CD14-positive monocyte (primary cell): ENCODE measurements at regions not wholly inside any gene's neighbourhood (a gene's known extent, or its start where the extent isn't known, plus 50 kb on each side); places are given as distances from the start of the nearest gene placed in this dataset.

Experiments
- DNase-seq, 3 donors: peaks; one replicate each; pipeline ENCODE4 v3.0.0-alpha.2; 2011 to 2022
- H2AFZ ChIP-seq: 2 replicates; pipeline ENCODE4 v1.6.0; 2012; ENCODE audit warnings: mild to moderate bottlenecking, low read depth, low read length, inconsistent platforms; ENCODE audit not compliant: insufficient read depth, poor library complexity, severe bottlenecking
- H3K27ac ChIP-seq, 2 donors: 1 replicate in 1 of 2; 2 replicates in 1 of 2; pipeline ENCODE4 v1.5.1; 2012 to 2013; ENCODE audit warnings: low read length in 2 of 2, control low read depth in 1 of 2, inconsistent platforms in 1 of 2, low read depth in 1 of 2, mild to moderate bottlenecking in 1 of 2
- H3K27me3 ChIP-seq, 2 donors: one replicate each; pipeline versions ENCODE4 v1.6.0 to v1.6.1; 2011 to 2013; ENCODE audit warnings: low read length in 2 of 2; ENCODE audit not compliant: control insufficient read depth in 2 of 2, insufficient read depth in 2 of 2
- H3K36me3 ChIP-seq, 2 donors: replicated peaks in 1 of 2; 1 replicate in 1 of 2; 2 replicates in 1 of 2; pipeline versions ENCODE4 v1.5.1 to v1.6.1; 2012 to 2013; ENCODE audit warnings: low read length in 2 of 2, control low read depth in 1 of 2, inconsistent platforms in 1 of 2, mild to moderate bottlenecking in 1 of 2; ENCODE audit not compliant: insufficient read depth in 2 of 2, control insufficient read depth in 1 of 2
- H3K4me1 ChIP-seq, 2 donors: 1 replicate in 1 of 2; 2 replicates in 1 of 2; pipeline versions ENCODE4 v1.5.1 to v1.6.1; 2012 to 2013; ENCODE audit warnings: low read length in 2 of 2, control low read depth in 1 of 2, inconsistent platforms in 1 of 2, mild to moderate bottlenecking in 1 of 2, moderate library complexity in 1 of 2; ENCODE audit not compliant: insufficient read depth in 2 of 2, control insufficient read depth in 1 of 2
- H3K4me2 ChIP-seq: replicated peaks from 2 replicates; pipeline ENCODE3; 2012; ENCODE audit warnings: low read length, moderate library complexity, mild to moderate bottlenecking; ENCODE audit not compliant: poor library complexity, severe bottlenecking; ENCODE audit errors: extremely low read depth
- H3K4me3 ChIP-seq, 3 experiments: fragments of 200-600 bp in 1 of 3; sonication (generic) in 1 of 3; replicated peaks in 1 of 3; 1 replicate in 2 of 3; 2 replicates in 1 of 3; pipeline ENCODE4 v1.5.1; 2011 to 2013; ENCODE audit warnings: low read length in 3 of 3, mild to moderate bottlenecking in 3 of 3, control low read depth in 2 of 3, low read depth in 2 of 3, inconsistent platforms in 1 of 3, moderate library complexity in 1 of 3
- H3K79me2 ChIP-seq: 2 replicates; pipeline ENCODE4 v1.6.0; 2012; ENCODE audit warnings: mild to moderate bottlenecking, control low read depth, inconsistent platforms, low read length, moderate library complexity; ENCODE audit not compliant: insufficient read depth
- H3K9ac ChIP-seq: 2 replicates; pipeline ENCODE4 v1.6.0; 2017; ENCODE audit warnings: low read length, mild to moderate bottlenecking; ENCODE audit not compliant: insufficient read depth, poor library complexity, severe bottlenecking
- H3K9me3 ChIP-seq, 2 donors: replicated peaks in 1 of 2; 1 replicate in 1 of 2; 2 replicates in 1 of 2; pipeline versions ENCODE4 v1.5.1 to v1.6.1; 2012 to 2013; ENCODE audit warnings: low read length in 2 of 2, control low read depth in 1 of 2; ENCODE audit not compliant: control insufficient read depth in 1 of 2, insufficient read depth in 1 of 2
- H4K20me1 ChIP-seq: 2 replicates; pipeline ENCODE4 v1.6.0; 2012; ENCODE audit warnings: mild to moderate bottlenecking, low read length, control low read depth, moderate library complexity; ENCODE audit not compliant: insufficient read depth
- H3K27ac Mint-ChIP-seq, 7 donors: one replicate each; pipeline ENCODE4 v1.8.0; 2020; ENCODE audit warnings: mild to moderate bottlenecking in 7 of 7, mixed read lengths in 7 of 7, moderate library complexity in 6 of 7, inconsistent platforms in 2 of 7
- H3K27me3 Mint-ChIP-seq, 3 donors: one replicate each; pipeline ENCODE4 v1.8.0; 2021 to 2022; ENCODE audit warnings: low read depth in 3 of 3, mild to moderate bottlenecking in 3 of 3, mixed read lengths in 3 of 3, moderate library complexity in 3 of 3, inconsistent platforms in 1 of 3
- H3K36me3 Mint-ChIP-seq, 2 donors: one replicate each; pipeline ENCODE4 v1.8.0; 2020; ENCODE audit warnings: mixed read lengths in 2 of 2, inconsistent platforms in 1 of 2, mild to moderate bottlenecking in 1 of 2
- H3K4me1 Mint-ChIP-seq: one replicate; pipeline ENCODE4 v1.8.0; 2020; ENCODE audit warnings: mild to moderate bottlenecking, mixed read lengths
- H3K4me3 Mint-ChIP-seq, 2 donors: one replicate each; pipeline ENCODE4 v1.8.0; 2020; ENCODE audit warnings: mild to moderate bottlenecking in 2 of 2, mixed read lengths in 2 of 2, moderate library complexity in 1 of 2
- H3K9me3 Mint-ChIP-seq, 7 donors: one replicate each; pipeline ENCODE4 v1.8.0; 2020 to 2022; ENCODE audit warnings: mixed read lengths in 7 of 7, mild to moderate bottlenecking in 6 of 7, moderate library complexity in 6 of 7, inconsistent platforms in 2 of 7
- CTCF ChIP-seq: fragments of 200-600 bp; IDR thresholded peaks from one replicate; pipeline ENCODE4 v1.8.0; 2022; ENCODE audit warnings: antibody characterized with exemption, mild to moderate bottlenecking
- WGBS: methylation state at CpG from one replicate; pipeline ENCODE4 v1.1.5; 2013; ENCODE audit warnings: missing lambda C conversion rate; ENCODE audit not compliant: insufficient coverage; 5-methylcytosine and 5-hydroxymethylcytosine counted together
- intact Hi-C, 2 donors: fragments of 100-400 bp; cut with micrococcal nuclease; formaldehyde crosslinking; loops; one replicate each; pipeline versions ENCODE4 v1.15.0 to v1.15.1; 2023

GRCh38 chr11:70707821-70708220 is 309.5 kb downstream of the CTTN start:
- 94% methylated on average over 6 of the region's 6 CpGs for WGBS
- no peaks in the 10 kb centered on the region for H3K4me1 Mint-ChIP-seq
- H3K4me3 ChIP-seq: no peak overlapping the region

GRCh38 chr11:70709596-70709995 is 311.3 kb downstream of the CTTN start:
- 95% methylated on average over 14 of the region's 16 CpGs for WGBS

More at GRCh38 chr11:70707821-70708220, 309.5 kb downstream of the CTTN start:
- H3K27ac ChIP-seq: no peak overlapping the region
- Mint-ChIP-seq H3K27ac (no peak overlapping the region), H3K36me3 (no peaks in the 10 kb centered on the region), H3K9me3 (peaks cover 0 to 2% (median 0%) of the 10 kb centered on the region in 7 donors), H3K4me3 (no peak overlapping the region), H3K27me3 (peaks cover 10 to 20% (median 11%) of the 10 kb centered on the region in 3 donors)
- H3K4me1 ChIP-seq: no peaks in the 10 kb centered on the region
- intact Hi-C loops: no loop called here
- H4K20me1 ChIP-seq: no peaks in the 10 kb centered on the region
- no peak for DNase-seq
- H3K4me2 ChIP-seq: no peak overlapping the region
- no peaks in the 10 kb centered on the region for H3K79me2 ChIP-seq
- no peaks in the 10 kb centered on the region for H3K36me3 ChIP-seq
- no peak overlapping the region for H3K9ac ChIP-seq
- peaks cover 0 to 3% of the 10 kb centered on the region in 2 donors for H3K27me3 ChIP-seq
- no peaks in the 10 kb centered on the region for H3K9me3 ChIP-seq
- H2AFZ ChIP-seq: no peak overlapping the region
- no peak for TF ChIP-seq CTCF

More at GRCh38 chr11:70709596-70709995, 311.3 kb downstream of the CTTN start:
- intact Hi-C loops: no loop called here
- Mint-ChIP-seq H3K27me3 (peaks cover 10 to 23% (median 14%) of the 10 kb centered on the region in 3 donors), H3K27ac (no peak overlapping the region), H3K36me3 (no peaks in the 10 kb centered on the region), H3K4me1 (no peaks in the 10 kb centered on the region), H3K4me3 (no peak overlapping the region), H3K9me3 (peaks cover 0 to 2% (median 0%) of the 10 kb centered on the region in 7 donors)
- DNase-seq: no peak
- Histone ChIP-seq H2AFZ (no peak overlapping the region), H3K27ac (no peak overlapping the region), H3K4me1 (no peaks in the 10 kb centered on the region), H4K20me1 (no peaks in the 10 kb centered on the region), H3K79me2 (no peaks in the 10 kb centered on the region), H3K36me3 (no peaks in the 10 kb centered on the region), H3K4me3 (no peak overlapping the region), H3K9ac (no peak overlapping the region), H3K9me3 (no peaks in the 10 kb centered on the region), H3K27me3 (peaks cover 0 to 3% of the 10 kb centered on the region in 2 donors), H3K4me2 (no peak overlapping the region)
- no peak for TF ChIP-seq CTCF
